HS-5 (cell line): ENCODE measurements at regions not wholly inside any gene's neighbourhood (a gene's known extent, or its start where the extent isn't known, plus 50 kb on each side); places are given as distances from the start of the nearest gene placed in this dataset.

Source experiments
- DNase-seq: peaks from one replicate; pipeline ENCODE4 v3.0.0-alpha.2; 2012; ENCODE audit warnings: low read depth

GRCh38 chr16:31701734-31702133 is 171.9 kb upstream of the ZNF267 start:
- no peak for DNase-seq

GRCh38 chr16:31702796-31703195 is 170.8 kb upstream of the ZNF267 start:
- DNase-seq = no peak

- no peak for DNase-seq
These were observed 170.0 kb upstream of the ZNF267 start for GRCh38 chr16:31703526-31704128.

- DNase-seq = no peak
These were observed 169.5 kb upstream of the ZNF267 start for GRCh38 chr16:31704138-31704537.

- no peak for DNase-seq
These were observed 168.2 kb upstream of the ZNF267 start for GRCh38 chr16:31705371-31705770.

- no peak for DNase-seq
These were observed 167.3 kb upstream of the ZNF267 start for GRCh38 chr16:31706318-31706717.

GRCh38 chr16:31706925-31707324 is 166.7 kb upstream of the ZNF267 start:
- no peak for DNase-seq

- no peak for DNase-seq
These were observed 165.8 kb upstream of the ZNF267 start for GRCh38 chr16:31707743-31708335.

GRCh38 chr16:31708348-31708747 is 165.3 kb upstream of the ZNF267 start:
- no peak for DNase-seq

- no peak for DNase-seq
These were observed 164.4 kb upstream of the ZNF267 start for GRCh38 chr16:31709181-31709580.

- DNase-seq = no peak
These were observed 163.5 kb upstream of the ZNF267 start for GRCh38 chr16:31710134-31710533.

- no peak for DNase-seq
These were observed 162.7 kb upstream of the ZNF267 start for GRCh38 chr16:31710880-31711279.

- DNase-seq = no peak
These were observed 162.2 kb upstream of the ZNF267 start for GRCh38 chr16:31711344-31711845.

GRCh38 chr16:31712064-31712540 is 161.5 kb upstream of the ZNF267 start:
- DNase-seq = no peak

GRCh38 chr16:31713071-31713944 is 160.3 kb upstream of the ZNF267 start:
- DNase-seq = peak; percentile 74

- DNase-seq = no peak
These were observed 159.4 kb upstream of the ZNF267 start for GRCh38 chr16:31713945-31714902.

- no peak for DNase-seq
These were observed 158.6 kb upstream of the ZNF267 start for GRCh38 chr16:31714903-31715504.

- no peak for DNase-seq
These were observed 157.7 kb upstream of the ZNF267 start for GRCh38 chr16:31715915-31716314.

- no peak for DNase-seq
These were observed 154.6 kb upstream of the ZNF267 start for GRCh38 chr16:31718998-31719397.

- DNase-seq = no peak
These were observed 146.1 kb upstream of the ZNF267 start for GRCh38 chr16:31727553-31727952.

- DNase-seq = no peak
These were observed 139.3 kb upstream of the ZNF267 start for GRCh38 chr16:31734265-31734664.
